Keratinocyte (primary cell): ENCODE measurements at regions not wholly inside any gene's neighbourhood (a gene's known extent, or its start where the extent isn't known, plus 50 kb on each side); places are given as distances from the start of the nearest gene placed in this dataset.

ENCODE experiments used
- CTCF ChIP-seq, 3 experiments: IDR thresholded peaks in 1 of 3; conservative IDR thresholded peaks in 1 of 3; optimal IDR thresholded peaks in 1 of 3; 2 replicates in 2 of 3; 3 replicates in 1 of 3; pipeline versions ENCODE3 to v1.5.1; 2011; ENCODE audit warnings: low read length in 3 of 3, mild to moderate bottlenecking in 3 of 3, moderate library complexity in 2 of 3, control low read depth in 1 of 3, inconsistent platforms in 1 of 3; ENCODE audit not compliant: insufficient read depth in 2 of 3; ENCODE audit errors: extremely low read depth in 1 of 3
- EZH2 ChIP-seq: IDR thresholded peaks from one replicate; pipeline ENCODE4 v1.6.1; 2012; ENCODE audit warnings: inconsistent platforms, mild to moderate bottlenecking, low read length, moderate library complexity

DNA sequence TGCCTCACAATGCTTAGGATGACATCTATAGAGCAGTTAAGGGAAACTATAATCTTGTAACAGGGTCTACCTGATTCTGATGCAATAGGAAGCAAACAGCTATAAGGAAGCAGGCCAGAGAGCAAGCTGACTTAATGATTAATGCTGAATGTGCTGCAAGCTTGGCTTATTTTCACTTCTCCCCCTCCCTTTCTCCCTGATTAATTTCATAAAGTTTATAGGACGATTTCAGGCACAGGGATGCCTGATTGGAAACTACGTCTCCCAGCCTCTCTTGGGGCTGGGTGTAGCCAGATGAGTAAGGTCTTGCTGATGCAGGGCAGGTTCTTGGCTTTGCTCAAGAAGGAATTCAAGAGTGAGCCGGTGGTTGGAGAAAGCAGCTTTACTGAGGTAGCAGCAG, 82.8 kb upstream of the MRI1 start:
- TF ChIP-seq CTCF (optimal IDR thresholded peaks at IDR 0.05 in 1 of 3, IDR thresholded peaks at IDR 0.05 in 1 of 3, conservative IDR thresholded peaks at IDR 0.05 in 1 of 3; ENCODE audit: extremely low read depth in 1 of 3, insufficient read depth in 2 of 3, low read length in 3 of 3): no peak
- no peak for TF ChIP-seq EZH2
